ENCODE measurements at regions not wholly inside any gene's neighbourhood (a gene's known extent, or its start where the extent isn't known, plus 50 kb on each side); places are given as distances from the start of the nearest gene placed in this dataset.

GRCh38 chr3:78244136-78244535, 1204.2 kb downstream of the ROBO2 start:
- TF ChIP-seq CTCF (IDR thresholded peaks at IDR 0.05; ENCODE audit: extremely low read depth, low read depth, low read length): no peak

GRCh38 chr3:78249294-78249693, 1209.4 kb downstream of the ROBO2 start:
- no peak for TF ChIP-seq CTCF (IDR thresholded peaks at IDR 0.05; ENCODE audit: extremely low read depth, low read depth, low read length)

More at GRCh38 chr3:78244136-78244535, 1204.2 kb downstream of the ROBO2 start:
- Histone ChIP-seq H3K4me1 (ENCODE audit: insufficient read depth, low read length) (no peaks in the 10 kb centered on the region), H3K27ac (ENCODE audit: low read depth, low read length) (no peak overlapping the region), H3K36me3 (ENCODE audit: insufficient read depth, low read length) (no peaks in the 10 kb centered on the region), H3K4me2 (ENCODE audit: insufficient read depth, low read length) (no peak overlapping the region), H4K20me1 (ENCODE audit: insufficient read depth, low read length) (no peaks in the 10 kb centered on the region), H3K79me2 (ENCODE audit: insufficient read depth, low read length) (no peaks in the 10 kb centered on the region), H3K9me3 (ENCODE audit: low read depth, low read length) (peaks cover 5% of the 10 kb centered on the region), H3K27me3 (ENCODE audit: insufficient read depth, low read length) (no peaks in the 10 kb centered on the region), H2AFZ (ENCODE audit: low read length) (no peak overlapping the region), H3K4me3 (ENCODE audit: insufficient read depth, low read length) (no peak overlapping the region)
- DNase-seq (ENCODE audit: insufficient read length, low spot score, missing footprints): no peak

GRCh38 chr3:78253860-78254259, 1214.0 kb downstream of the ROBO2 start:
- Histone ChIP-seq H3K9me3 (ENCODE audit: low read depth, low read length) (no peaks in the 10 kb centered on the region), H4K20me1 (ENCODE audit: insufficient read depth, low read length) (no peaks in the 10 kb centered on the region), H3K4me3 (ENCODE audit: insufficient read depth, low read length) (no peak overlapping the region), H3K27me3 (ENCODE audit: insufficient read depth, low read length) (no peaks in the 10 kb centered on the region), H2AFZ (ENCODE audit: low read length) (no peak overlapping the region), H3K4me2 (ENCODE audit: insufficient read depth, low read length) (no peak overlapping the region), H3K79me2 (ENCODE audit: insufficient read depth, low read length) (no peaks in the 10 kb centered on the region), H3K27ac (ENCODE audit: low read depth, low read length) (no peak overlapping the region), H3K36me3 (ENCODE audit: insufficient read depth, low read length) (no peaks in the 10 kb centered on the region), H3K4me1 (ENCODE audit: insufficient read depth, low read length) (no peaks in the 10 kb centered on the region)
- DNase-seq (ENCODE audit: insufficient read length, low spot score, missing footprints): no peak
- TF ChIP-seq CTCF (IDR thresholded peaks at IDR 0.05; ENCODE audit: extremely low read depth, low read depth, low read length): no peak

More at GRCh38 chr3:78249294-78249693, 1209.4 kb downstream of the ROBO2 start:
- no peaks in the 10 kb centered on the region for H3K36me3 ChIP-seq (ENCODE audit: insufficient read depth, low read length)
- no peaks in the 10 kb centered on the region for H3K4me1 ChIP-seq (ENCODE audit: insufficient read depth, low read length)
- no peak overlapping the region for H3K4me3 ChIP-seq (ENCODE audit: insufficient read depth, low read length)
- no peak overlapping the region for H3K4me2 ChIP-seq (ENCODE audit: insufficient read depth, low read length)
- H3K27ac ChIP-seq (ENCODE audit: low read depth, low read length): no peak overlapping the region
- H3K9me3 ChIP-seq (ENCODE audit: low read depth, low read length): peaks cover 3% of the 10 kb centered on the region
- no peak for DNase-seq (ENCODE audit: insufficient read length, low spot score, missing footprints)
- H3K27me3 ChIP-seq (ENCODE audit: insufficient read depth, low read length): no peaks in the 10 kb centered on the region
- no peaks in the 10 kb centered on the region for H3K79me2 ChIP-seq (ENCODE audit: insufficient read depth, low read length)
- no peaks in the 10 kb centered on the region for H4K20me1 ChIP-seq (ENCODE audit: insufficient read depth, low read length)
- no peak overlapping the region for H2AFZ ChIP-seq (ENCODE audit: low read length)

- Histone ChIP-seq H3K79me2 (ENCODE audit: insufficient read depth, low read length) (no peaks in the 10 kb centered on the region), H3K27ac (ENCODE audit: low read depth, low read length) (no peak overlapping the region), H3K36me3 (ENCODE audit: insufficient read depth, low read length) (no peaks in the 10 kb centered on the region), H3K27me3 (ENCODE audit: insufficient read depth, low read length) (no peaks in the 10 kb centered on the region), H3K4me3 (ENCODE audit: insufficient read depth, low read length) (no peak overlapping the region), H3K4me2 (ENCODE audit: insufficient read depth, low read length) (no peak overlapping the region), H3K9me3 (ENCODE audit: low read depth, low read length) (no peaks in the 10 kb centered on the region), H3K4me1 (ENCODE audit: insufficient read depth, low read length) (no peaks in the 10 kb centered on the region), H2AFZ (ENCODE audit: low read length) (no peak overlapping the region), H4K20me1 (ENCODE audit: insufficient read depth, low read length) (no peaks in the 10 kb centered on the region)
- DNase-seq (ENCODE audit: insufficient read length, low spot score, missing footprints): no peak
- TF ChIP-seq CTCF (IDR thresholded peaks at IDR 0.05; ENCODE audit: extremely low read depth, low read depth, low read length): no peak
These were observed 1215.5 kb downstream of the ROBO2 start for GRCh38 chr3:78255403-78255802.

Measured in osteoblast (primary cell).